ENCODE measurements at regions not wholly inside any gene's neighbourhood (a gene's known extent, or its start where the extent isn't known, plus 50 kb on each side); places are given as distances from the start of the nearest gene placed in this dataset.

DNA sequence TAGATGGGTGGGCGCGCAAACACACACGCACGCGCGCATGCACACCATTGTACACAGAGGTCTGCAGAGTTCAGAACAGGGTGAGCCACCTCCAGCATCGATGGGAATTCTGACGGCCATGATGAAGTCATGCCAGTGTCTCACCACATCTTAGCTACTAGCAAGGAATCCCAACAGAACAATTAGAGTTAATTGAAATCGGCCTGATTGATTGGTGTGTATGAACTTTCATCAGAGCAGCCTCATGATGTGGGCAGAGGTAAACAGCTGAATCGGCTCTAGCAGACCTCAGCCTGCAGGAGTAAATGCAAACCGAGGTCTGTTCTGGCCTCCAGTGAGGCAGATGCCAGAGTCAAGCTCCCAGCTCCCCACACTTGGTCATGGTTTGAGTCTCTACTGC is 200.6 kb downstream of the CBLN1 start:
- ATAC-seq (ENCODE audit: low FRiP score), result no peak
- H3K27me3 ChIP-seq (ENCODE audit: control insufficient read depth in 1 of 2, insufficient read depth in 2 of 2, low read length in 1 of 2), result no peaks in the 10 kb centered on the region
- no peak for DNase-seq
- H3K4me1 ChIP-seq (ENCODE audit: control insufficient read depth in 1 of 2, insufficient read depth in 2 of 2, low read length in 2 of 2), result no peaks in the 10 kb centered on the region
- no peak overlapping the region for H3K4me3 ChIP-seq (ENCODE audit: low read length in 2 of 2)
- peaks cover 6% of the 10 kb centered on the region for H3K9me3 ChIP-seq (ENCODE audit: control insufficient read depth, low read length)
- no peaks in the 10 kb centered on the region for H3K36me3 ChIP-seq (ENCODE audit: control insufficient read depth in 1 of 2, insufficient read depth in 2 of 2, low read length in 1 of 2)
- no peak overlapping the region for H3K27ac ChIP-seq (ENCODE audit: low read depth in 1 of 2, low read length in 2 of 2)
- intact Hi-C loops (cut with DNase I), result no loop called here
- WGBS, 2 donors, result 85 to 89% methylated on average over 11 of the region's 11 CpGs

DNA sequence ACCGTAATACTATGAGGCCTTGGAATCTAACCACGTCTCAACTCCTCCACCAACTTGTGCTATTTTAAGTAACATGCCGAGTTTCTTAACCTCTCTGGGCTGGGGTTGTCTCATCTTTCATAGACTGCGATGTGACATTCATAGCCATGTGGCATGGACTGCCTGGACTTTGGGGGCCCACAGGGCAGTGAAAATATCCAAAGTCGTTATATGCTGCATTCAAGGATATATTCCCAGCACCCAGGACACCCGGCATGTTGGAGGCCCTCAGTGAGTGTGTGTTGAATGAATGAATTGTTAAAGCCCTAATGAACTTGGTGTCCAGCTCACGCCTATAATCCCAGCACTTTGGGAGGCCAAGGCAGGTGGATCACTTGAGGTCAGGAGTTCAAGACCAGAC is 203.1 kb downstream of the CBLN1 start:
- no peaks in the 10 kb centered on the region for H3K27me3 ChIP-seq (ENCODE audit: control insufficient read depth in 1 of 2, insufficient read depth in 2 of 2, low read length in 1 of 2)
- H3K36me3 ChIP-seq (ENCODE audit: control insufficient read depth in 1 of 2, insufficient read depth in 2 of 2, low read length in 1 of 2), result no peaks in the 10 kb centered on the region
- no peak overlapping the region for H3K4me3 ChIP-seq (ENCODE audit: low read length in 2 of 2)
- H3K27ac ChIP-seq (ENCODE audit: low read depth in 1 of 2, low read length in 2 of 2), result no peak overlapping the region
- DNase-seq, result no peak
- 73 to 76% methylated on average over 7 of the region's 7 CpGs for WGBS, 2 donors
- H3K9me3 ChIP-seq (ENCODE audit: control insufficient read depth, low read length), result peaks cover 4% of the 10 kb centered on the region
- intact Hi-C loops (cut with DNase I), result no loop called here
- no peaks in the 10 kb centered on the region for H3K4me1 ChIP-seq (ENCODE audit: control insufficient read depth in 1 of 2, insufficient read depth in 2 of 2, low read length in 2 of 2)
- no peak for ATAC-seq (ENCODE audit: low FRiP score)

DNA sequence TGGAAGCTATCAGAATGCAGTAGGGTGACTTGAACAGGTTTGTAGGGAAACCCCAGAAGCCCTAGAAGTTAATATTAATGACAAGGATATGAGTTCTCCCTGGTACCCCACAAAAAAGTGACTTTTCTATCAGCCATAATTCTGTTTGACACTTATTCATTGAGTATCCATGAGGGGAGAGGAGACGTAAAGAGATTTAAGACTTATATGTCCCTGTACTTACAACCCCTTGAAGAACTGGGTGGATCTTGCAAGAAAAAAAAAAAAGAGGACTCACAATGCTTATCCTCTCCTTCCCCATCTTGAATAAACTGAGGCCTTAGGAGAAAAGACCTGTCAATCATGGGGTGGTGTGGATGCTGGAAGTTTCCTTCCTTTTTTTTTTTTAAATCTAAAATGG is 203.5 kb downstream of the CBLN1 start:
- no peaks in the 10 kb centered on the region for H3K4me1 ChIP-seq (ENCODE audit: control insufficient read depth in 1 of 2, insufficient read depth in 2 of 2, low read length in 2 of 2)
- no peak for DNase-seq

DNA sequence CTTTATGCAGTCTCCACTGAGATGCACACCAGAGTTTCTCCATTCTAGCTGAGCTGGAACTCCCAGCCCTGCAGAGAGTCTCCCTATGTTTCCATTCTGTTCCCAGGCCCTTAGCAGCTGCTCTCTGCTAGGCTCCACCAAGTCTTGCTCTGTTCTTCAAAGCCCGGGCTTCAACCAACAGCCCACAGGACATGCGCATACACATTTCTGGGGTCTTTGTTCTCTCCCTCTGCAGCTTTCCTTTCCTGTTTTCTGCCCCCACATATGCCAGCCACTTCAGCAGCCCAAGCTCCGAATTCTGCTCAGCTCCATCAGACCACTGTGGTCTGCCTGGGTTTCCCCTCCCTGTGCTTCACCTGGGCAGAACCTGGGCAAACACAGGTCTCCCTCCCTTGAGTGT is 205.9 kb downstream of the CBLN1 start:
- WGBS, 2 donors, result 77 to 87% methylated on average over 3 of the region's 3 CpGs
- Histone ChIP-seq H3K9me3 (ENCODE audit: control insufficient read depth, low read length) (peaks cover 4% of the 10 kb centered on the region), H3K4me1 (ENCODE audit: control insufficient read depth in 1 of 2, insufficient read depth in 2 of 2, low read length in 2 of 2) (no peaks in the 10 kb centered on the region), H3K4me3 (ENCODE audit: low read length in 2 of 2) (no peak overlapping the region), H3K27me3 (ENCODE audit: control insufficient read depth in 1 of 2, insufficient read depth in 2 of 2, low read length in 1 of 2) (no peaks in the 10 kb centered on the region), H3K36me3 (ENCODE audit: control insufficient read depth in 1 of 2, insufficient read depth in 2 of 2, low read length in 1 of 2) (no peaks in the 10 kb centered on the region), H3K27ac (ENCODE audit: low read depth in 1 of 2, low read length in 2 of 2) (no peak overlapping the region)
- ATAC-seq (ENCODE audit: low FRiP score), result no peak
- intact Hi-C loops (cut with DNase I), result no loop called here
- DNase-seq, result no peak

More for the DNA sequence above, 203.5 kb downstream of the CBLN1 start:
- no peak for ATAC-seq (ENCODE audit: low FRiP score)
- Histone ChIP-seq H3K27ac (ENCODE audit: low read depth in 1 of 2, low read length in 2 of 2) (no peak overlapping the region), H3K9me3 (ENCODE audit: control insufficient read depth, low read length) (peaks cover 4% of the 10 kb centered on the region), H3K4me3 (ENCODE audit: low read length in 2 of 2) (no peak overlapping the region), H3K36me3 (ENCODE audit: control insufficient read depth in 1 of 2, insufficient read depth in 2 of 2, low read length in 1 of 2) (no peaks in the 10 kb centered on the region), H3K27me3 (ENCODE audit: control insufficient read depth in 1 of 2, insufficient read depth in 2 of 2, low read length in 1 of 2) (no peaks in the 10 kb centered on the region)
- 90 to 100% methylated on average over 1 of the region's 1 CpG for WGBS, 2 donors
- intact Hi-C loops (cut with DNase I), result no loop called here

DNA sequence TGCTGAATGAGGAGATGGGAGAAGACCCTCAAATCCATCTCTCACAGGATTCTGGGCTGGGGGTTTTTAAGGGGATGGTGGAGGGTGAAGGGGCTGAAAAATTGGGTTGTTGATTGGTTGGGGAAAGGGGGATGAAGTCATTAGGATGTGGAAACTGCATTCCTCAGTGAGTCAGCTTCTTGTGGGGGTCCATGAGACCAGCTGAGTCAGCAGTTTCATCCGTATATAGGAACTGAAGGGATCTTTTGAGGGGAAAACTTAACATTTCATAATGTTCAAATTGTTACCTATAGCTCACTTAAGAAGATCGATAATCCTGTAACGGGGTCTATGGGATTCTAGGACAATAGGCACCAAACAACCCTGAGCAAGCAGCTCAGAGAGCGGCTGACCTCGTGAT is 213.4 kb downstream of the CBLN1 start:
- ATAC-seq (ENCODE audit: low FRiP score) (no peak), DNase-seq (no peak)
- intact Hi-C loops (cut with DNase I), result no loop called here
- H3K27me3 ChIP-seq (ENCODE audit: control insufficient read depth in 1 of 2, insufficient read depth in 2 of 2, low read length in 1 of 2), result no peaks in the 10 kb centered on the region
- no peaks in the 10 kb centered on the region for H3K36me3 ChIP-seq (ENCODE audit: control insufficient read depth in 1 of 2, insufficient read depth in 2 of 2, low read length in 1 of 2)
- no peak overlapping the region for H3K27ac ChIP-seq (ENCODE audit: low read depth in 1 of 2, low read length in 2 of 2)
- no peak overlapping the region for H3K4me3 ChIP-seq (ENCODE audit: low read length in 2 of 2)
- H3K4me1 ChIP-seq (ENCODE audit: control insufficient read depth in 1 of 2, insufficient read depth in 2 of 2, low read length in 2 of 2), result no peaks in the 10 kb centered on the region
- H3K9me3 ChIP-seq (ENCODE audit: control insufficient read depth, low read length), result peaks cover 3% of the 10 kb centered on the region
- WGBS, 2 donors, result 76 to 83% methylated on average over 5 of the region's 5 CpGs

DNA sequence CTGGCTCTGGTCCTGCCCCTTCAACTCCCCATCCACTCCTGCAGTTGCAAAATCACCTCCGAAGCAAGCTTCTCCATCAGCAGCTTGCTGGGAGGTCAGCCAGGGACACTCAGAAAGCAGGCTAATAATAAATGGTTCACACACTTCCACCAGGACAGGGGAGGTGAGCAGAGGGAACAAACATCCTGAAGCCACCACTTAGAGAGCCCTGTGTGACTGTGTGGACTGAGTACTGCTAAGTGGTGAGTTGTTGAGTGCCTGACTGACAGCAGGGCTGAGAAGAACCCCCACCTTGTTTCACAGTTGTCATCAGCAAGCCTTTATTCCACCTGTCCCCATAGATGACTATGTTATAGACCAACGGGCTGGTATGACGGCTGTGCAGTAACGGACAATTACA is 213.9 kb downstream of the CBLN1 start:
- ATAC-seq (ENCODE audit: low FRiP score) (no peak), DNase-seq (no peak)
- WGBS, 2 donors, result 69 to 79% methylated on average over 4 of the region's 4 CpGs

DNA sequence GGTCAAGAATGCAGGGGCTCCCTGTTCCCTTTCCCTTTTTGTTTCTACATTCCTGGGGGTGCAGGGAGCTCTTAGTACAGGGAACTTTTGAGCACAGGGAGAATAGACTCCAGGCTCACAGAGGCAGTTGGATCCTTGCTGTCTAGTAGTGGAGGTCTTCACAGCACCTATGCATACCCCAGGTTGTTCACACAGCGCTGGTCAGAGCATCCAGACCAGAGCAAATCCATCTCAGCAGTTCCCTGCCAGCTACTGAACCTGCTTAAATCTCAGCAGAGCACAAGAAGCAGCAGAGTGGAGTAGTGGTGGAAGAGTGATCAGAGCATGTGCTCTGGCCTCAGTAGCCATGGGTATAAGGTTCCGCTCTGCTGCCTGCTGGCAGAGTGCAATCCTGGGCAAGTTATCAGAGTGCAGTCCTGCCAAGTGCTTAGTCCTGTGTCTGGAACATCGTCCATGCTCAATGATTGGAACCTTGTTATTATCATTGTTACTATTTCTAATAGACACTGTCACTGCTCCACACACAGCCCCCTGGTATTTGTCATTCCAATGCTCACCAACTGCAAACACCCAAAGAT is 220.4 kb downstream of the CBLN1 start:
- Histone ChIP-seq H3K4me1 (ENCODE audit: control insufficient read depth in 1 of 2, insufficient read depth in 2 of 2, low read length in 2 of 2) (no peaks in the 10 kb centered on the region), H3K27ac (ENCODE audit: low read depth in 1 of 2, low read length in 2 of 2) (no peak overlapping the region), H3K27me3 (ENCODE audit: control insufficient read depth in 1 of 2, insufficient read depth in 2 of 2, low read length in 1 of 2) (no peaks in the 10 kb centered on the region), H3K4me3 (ENCODE audit: low read length in 2 of 2) (no peak overlapping the region), H3K9me3 (ENCODE audit: control insufficient read depth, low read length) (no peaks in the 10 kb centered on the region), H3K36me3 (ENCODE audit: control insufficient read depth in 1 of 2, insufficient read depth in 2 of 2, low read length in 1 of 2) (no peaks in the 10 kb centered on the region)
- no peak for ATAC-seq (ENCODE audit: low FRiP score)
- WGBS, 2 donors, result 59 to 66% methylated on average over 3 of the region's 3 CpGs
- no peak for DNase-seq
- intact Hi-C loops (cut with DNase I), result no loop called here

More for the DNA sequence above, 213.9 kb downstream of the CBLN1 start:
- no peaks in the 10 kb centered on the region for H3K36me3 ChIP-seq (ENCODE audit: control insufficient read depth in 1 of 2, insufficient read depth in 2 of 2, low read length in 1 of 2)
- H3K4me3 ChIP-seq (ENCODE audit: low read length in 2 of 2), result no peak overlapping the region
- H3K9me3 ChIP-seq (ENCODE audit: control insufficient read depth, low read length), result peaks cover 3% of the 10 kb centered on the region
- no peaks in the 10 kb centered on the region for H3K27me3 ChIP-seq (ENCODE audit: control insufficient read depth in 1 of 2, insufficient read depth in 2 of 2, low read length in 1 of 2)
- intact Hi-C loops (cut with DNase I), result no loop called here
- no peaks in the 10 kb centered on the region for H3K4me1 ChIP-seq (ENCODE audit: control insufficient read depth in 1 of 2, insufficient read depth in 2 of 2, low read length in 2 of 2)
- H3K27ac ChIP-seq (ENCODE audit: low read depth in 1 of 2, low read length in 2 of 2), result no peak overlapping the region

DNA sequence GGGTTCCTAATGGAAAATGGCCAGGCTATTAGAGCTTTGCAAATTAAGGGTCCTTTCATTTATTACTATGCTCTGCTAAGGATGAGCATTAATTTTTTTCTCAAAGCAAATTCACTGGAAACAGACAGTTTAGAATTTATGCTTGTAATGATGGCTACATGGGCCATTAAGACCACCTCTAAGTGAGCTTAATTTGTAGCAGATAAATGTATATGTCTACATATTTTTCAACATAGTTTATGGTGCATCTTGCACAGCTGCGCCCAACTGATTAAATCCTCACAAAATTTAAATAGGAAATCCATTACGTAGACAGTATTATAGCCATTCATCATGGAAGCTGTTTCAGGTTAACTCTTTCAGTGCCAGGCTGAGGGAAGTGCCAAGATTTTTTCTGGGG is 220.9 kb downstream of the CBLN1 start:
- 22 to 26% methylated on average over 2 of the region's 2 CpGs for WGBS, 2 donors
- H3K27me3 ChIP-seq (ENCODE audit: control insufficient read depth in 1 of 2, insufficient read depth in 2 of 2, low read length in 1 of 2), result no peaks in the 10 kb centered on the region
- no peaks in the 10 kb centered on the region for H3K9me3 ChIP-seq (ENCODE audit: control insufficient read depth, low read length)
- no peak overlapping the region for H3K27ac ChIP-seq (ENCODE audit: low read depth in 1 of 2, low read length in 2 of 2)
- intact Hi-C loops (cut with DNase I), result no loop called here
- DNase-seq, result no peak
- H3K36me3 ChIP-seq (ENCODE audit: control insufficient read depth in 1 of 2, insufficient read depth in 2 of 2, low read length in 1 of 2), result no peaks in the 10 kb centered on the region
- no peak overlapping the region for H3K4me3 ChIP-seq (ENCODE audit: low read length in 2 of 2)
- no peak for ATAC-seq (ENCODE audit: low FRiP score)
- H3K4me1 ChIP-seq (ENCODE audit: control insufficient read depth in 1 of 2, insufficient read depth in 2 of 2, low read length in 2 of 2), result no peaks in the 10 kb centered on the region

DNA sequence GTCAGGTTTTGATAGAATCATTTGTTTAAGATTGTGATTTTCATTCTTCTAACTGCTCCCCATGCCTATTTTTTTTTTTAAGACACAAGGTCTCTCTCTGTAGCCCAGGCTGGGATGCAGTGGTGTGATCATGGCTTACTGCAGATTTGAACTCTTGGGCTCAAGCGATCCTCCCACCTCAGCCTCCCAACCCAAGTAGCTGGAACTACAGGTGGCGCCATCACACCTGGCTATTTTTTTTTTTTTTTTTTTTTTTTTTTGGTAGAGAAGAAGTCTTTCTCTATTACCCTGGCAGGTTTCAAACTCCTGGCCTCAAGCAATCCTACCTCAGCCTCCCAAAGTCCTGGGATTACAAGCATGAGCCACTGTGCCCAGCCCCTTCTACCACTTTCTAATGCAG is 223.3 kb downstream of the CBLN1 start:
- H3K9me3 ChIP-seq (ENCODE audit: control insufficient read depth, low read length), result no peaks in the 10 kb centered on the region
- intact Hi-C loops (cut with DNase I), result no loop called here
- H3K36me3 ChIP-seq (ENCODE audit: control insufficient read depth in 1 of 2, insufficient read depth in 2 of 2, low read length in 1 of 2), result no peaks in the 10 kb centered on the region
- no peaks in the 10 kb centered on the region for H3K27me3 ChIP-seq (ENCODE audit: control insufficient read depth in 1 of 2, insufficient read depth in 2 of 2, low read length in 1 of 2)
- H3K4me3 ChIP-seq (ENCODE audit: low read length in 2 of 2), result no peak overlapping the region
- ATAC-seq (ENCODE audit: low FRiP score) (no peak), DNase-seq (no peak)
- 80 to 83% methylated on average over 2 of the region's 2 CpGs for WGBS, 2 donors
- no peaks in the 10 kb centered on the region for H3K4me1 ChIP-seq (ENCODE audit: control insufficient read depth in 1 of 2, insufficient read depth in 2 of 2, low read length in 2 of 2)
- H3K27ac ChIP-seq (ENCODE audit: low read depth in 1 of 2, low read length in 2 of 2), result no peak overlapping the region

Data from aorta (tissue), 5 donors.